ENCODE measurements at regions not wholly inside any gene's neighbourhood (a gene's known extent, or its start where the extent isn't known, plus 50 kb on each side); places are given as distances from the start of the nearest gene placed in this dataset.
"Not testable (repeated sequence)": the region's sequence is repeated elsewhere in the genome, so short reads cannot be mapped to it uniquely, and the experiment has no call there.

DNA sequence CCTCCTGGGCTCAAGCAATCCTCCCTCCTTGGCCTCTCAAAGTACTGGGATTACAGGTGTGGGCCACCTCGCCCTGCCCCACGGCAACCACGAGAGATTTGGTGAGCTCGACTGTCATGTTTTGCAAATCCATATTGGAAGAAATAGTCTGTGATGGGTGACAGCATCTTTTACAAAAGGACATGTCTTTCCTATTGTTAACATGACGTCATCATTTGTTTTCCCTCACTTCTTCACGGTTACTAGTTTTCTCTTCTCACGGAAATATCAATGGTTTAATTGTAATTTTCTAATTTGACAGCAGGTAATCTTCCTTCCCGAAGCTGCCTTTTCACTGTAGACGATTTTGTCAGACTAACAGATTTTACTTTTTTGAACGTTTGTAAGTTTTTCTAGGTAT is 110.8 kb upstream of the GREM2 start:
- no peak for DNase-seq

DNA sequence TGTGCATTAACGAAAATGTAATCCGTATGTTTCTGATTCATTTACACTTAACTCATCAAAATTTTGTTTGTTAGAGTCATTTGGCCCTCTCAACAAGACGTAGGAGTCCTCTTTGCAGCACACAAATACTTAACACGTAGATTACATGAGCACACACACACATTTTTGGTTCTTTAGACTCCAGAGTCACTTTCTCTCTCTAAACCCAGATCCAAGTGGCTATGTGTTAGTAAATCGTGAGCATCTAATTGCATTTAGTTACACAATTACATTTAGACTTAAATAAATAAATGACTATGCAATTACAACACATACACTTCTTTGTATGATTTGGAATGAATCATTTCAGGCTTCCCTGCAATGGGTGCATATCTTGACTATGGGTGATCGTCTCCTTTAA is 109.0 kb upstream of the GREM2 start:
- no peak for DNase-seq

GRCh38 chr1:240719953-240720700 is 108.2 kb upstream of the GREM2 start:
- DNase-seq: no peak

DNA sequence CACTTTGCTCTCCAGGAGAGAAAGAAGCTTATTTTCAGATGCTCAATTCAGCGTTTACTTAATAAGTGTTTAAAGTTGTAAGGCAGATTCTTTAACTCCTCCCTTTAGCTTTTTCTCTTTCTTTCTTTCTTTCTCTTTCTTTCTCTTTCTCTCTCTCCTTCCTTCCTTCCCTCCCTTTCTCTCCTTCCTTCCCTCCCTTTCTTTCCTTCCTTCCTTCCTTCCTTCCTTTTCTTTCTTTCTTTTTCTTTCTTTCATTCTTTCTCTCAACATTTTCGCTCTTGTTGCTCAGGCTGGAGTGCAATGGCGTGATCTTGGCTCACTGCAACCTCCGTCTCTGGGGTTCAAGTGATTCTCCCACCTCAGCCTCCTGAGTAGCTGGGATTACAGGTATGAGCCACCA is 104.6 kb upstream of the GREM2 start:
- not testable (repeated sequence) for DNase-seq

GRCh38 chr1:240714568-240715292 is 102.8 kb upstream of the GREM2 start:
- DNase-seq: no peak

DNA sequence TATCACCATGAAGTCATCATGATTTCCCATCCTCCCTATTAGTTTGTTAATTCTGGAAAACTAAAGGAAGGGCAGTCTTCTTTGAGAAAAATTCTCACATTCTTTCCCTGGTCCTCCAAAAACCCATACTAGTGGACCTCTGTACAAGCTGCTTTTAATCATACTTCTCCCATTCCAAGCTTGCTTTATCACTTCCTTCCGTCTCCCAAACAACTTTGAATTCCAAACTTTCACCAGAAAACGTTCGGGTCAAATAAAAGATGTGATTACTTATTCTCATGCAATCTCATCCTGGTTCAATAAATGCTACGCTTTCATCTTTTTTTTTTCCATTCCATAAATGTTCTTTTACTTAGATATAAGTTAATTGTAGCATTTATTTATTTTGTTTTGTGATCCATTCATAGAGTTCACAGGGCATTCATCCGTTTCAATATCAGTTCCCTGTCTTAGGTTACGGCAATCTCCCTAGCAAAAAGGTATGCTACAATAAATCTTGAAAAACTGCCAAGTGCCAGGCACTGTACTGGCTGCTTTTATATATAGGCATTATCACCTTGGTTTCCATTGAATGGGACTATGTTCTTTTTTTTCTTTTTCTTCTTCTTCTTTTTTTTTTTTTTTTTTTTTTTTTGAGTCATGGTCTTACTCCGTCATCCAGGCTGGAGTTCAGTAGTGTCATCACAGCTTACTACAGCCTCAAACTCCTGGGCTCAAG is 100.2 kb upstream of the GREM2 start:
- no peak for DNase-seq

GRCh38 chr1:240711020-240711419 is 99.1 kb upstream of the GREM2 start:
- no peak for DNase-seq

DNA sequence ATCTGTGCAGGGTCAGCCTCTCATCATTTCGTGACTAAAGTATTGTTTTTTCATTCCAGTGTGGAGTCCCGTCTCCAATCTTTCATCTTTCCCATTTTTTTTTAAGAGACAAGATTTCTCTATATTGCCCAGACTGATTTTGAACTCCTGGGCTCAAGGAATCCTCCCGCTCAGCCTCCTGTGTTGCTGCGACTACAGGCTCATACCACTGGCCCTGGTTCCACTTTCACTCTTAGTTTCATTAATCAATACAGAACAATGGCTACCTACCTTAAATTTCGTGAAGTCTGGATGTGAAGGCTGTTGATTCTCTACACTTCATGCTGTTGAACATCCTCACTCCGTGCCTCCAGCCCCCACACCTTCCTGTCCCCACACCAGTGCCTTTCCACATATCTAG is 97.7 kb upstream of the GREM2 start:
- no peak for DNase-seq

- DNase-seq: no peak
Observed at GRCh38 chr1:240706150-240706935, 94.4 kb upstream of the GREM2 start.

DNA sequence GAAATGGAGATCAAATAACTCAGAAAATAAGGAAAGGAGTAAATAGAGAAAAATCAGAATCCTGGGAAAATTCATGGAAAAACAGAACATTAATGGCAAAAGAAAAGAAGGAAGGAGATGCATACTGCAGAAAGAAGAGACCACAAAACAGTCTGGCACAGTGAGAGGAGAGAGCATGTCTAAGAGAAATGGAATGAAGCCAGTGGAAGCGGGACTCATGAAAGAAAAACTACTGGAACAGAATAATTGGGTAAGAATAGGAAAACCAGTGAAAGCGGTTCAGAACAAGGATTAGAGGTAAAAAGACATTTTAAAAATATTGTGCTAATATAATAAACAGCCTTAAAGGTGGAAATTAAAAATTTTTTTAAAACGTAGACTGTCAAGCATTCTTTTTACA is 93.6 kb upstream of the GREM2 start:
- DNase-seq: no peak

GRCh38 chr1:240701412-240701811 is 89.5 kb upstream of the GREM2 start:
- no peak for DNase-seq

DNA sequence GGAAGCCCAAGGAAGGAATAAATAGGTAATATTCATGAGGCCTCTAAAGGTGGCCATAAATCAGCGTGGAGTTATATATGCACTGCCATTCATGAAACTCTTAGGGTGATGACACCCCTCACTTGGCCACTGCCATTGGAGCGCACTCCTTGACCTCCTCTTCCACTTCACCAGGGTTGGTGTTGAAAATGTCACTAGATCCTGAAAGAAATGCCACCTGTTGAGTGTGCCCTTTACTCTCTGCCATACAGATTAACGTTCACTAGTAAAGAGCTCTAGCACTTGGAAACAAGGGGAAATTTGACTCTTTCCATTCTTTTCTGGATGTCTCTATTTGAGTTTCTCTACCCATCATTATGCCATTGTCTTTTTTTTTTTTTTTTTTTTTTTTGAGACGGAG is 83.5 kb upstream of the GREM2 start:
- DNase-seq: no peak

DNA sequence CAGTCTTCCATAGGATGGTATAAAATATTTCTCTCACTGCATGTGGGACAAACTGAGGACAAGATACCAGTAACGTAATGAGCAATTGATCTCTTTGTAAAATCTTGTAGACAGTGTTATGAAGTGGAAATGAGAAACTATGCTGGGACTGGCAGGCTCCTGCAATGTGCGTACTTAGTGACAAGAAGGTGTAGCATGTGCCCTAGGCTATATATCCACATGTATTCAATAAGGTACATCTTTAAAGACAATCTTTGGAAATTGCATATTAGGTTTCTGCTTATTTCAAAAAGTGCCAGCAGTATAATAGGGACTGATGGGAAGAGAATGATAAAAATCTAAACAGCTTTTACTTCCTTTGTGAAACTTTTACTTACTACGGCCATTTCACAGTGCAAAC is 81.9 kb upstream of the GREM2 start:
- DNase-seq: no peak

DNA sequence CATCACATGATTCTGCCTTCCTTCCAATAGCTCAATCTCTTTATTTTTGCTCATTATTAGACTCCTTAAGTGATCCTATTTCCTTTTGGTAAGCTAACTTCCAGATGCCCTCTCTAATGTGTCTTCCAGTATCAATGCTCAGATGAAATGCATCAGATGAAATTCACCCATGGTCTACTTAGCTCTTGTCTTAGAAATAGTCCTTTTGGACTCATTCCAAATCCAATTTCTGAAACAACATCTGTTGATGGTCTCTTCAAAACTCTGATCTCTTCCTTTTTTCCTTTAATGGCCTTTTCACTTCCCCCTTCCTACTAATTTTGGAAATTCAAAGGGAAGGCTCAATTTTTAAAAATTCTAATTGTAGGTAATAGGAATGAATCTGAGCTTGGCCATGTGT is 81.1 kb upstream of the GREM2 start:
- DNase-seq: no peak

DNA sequence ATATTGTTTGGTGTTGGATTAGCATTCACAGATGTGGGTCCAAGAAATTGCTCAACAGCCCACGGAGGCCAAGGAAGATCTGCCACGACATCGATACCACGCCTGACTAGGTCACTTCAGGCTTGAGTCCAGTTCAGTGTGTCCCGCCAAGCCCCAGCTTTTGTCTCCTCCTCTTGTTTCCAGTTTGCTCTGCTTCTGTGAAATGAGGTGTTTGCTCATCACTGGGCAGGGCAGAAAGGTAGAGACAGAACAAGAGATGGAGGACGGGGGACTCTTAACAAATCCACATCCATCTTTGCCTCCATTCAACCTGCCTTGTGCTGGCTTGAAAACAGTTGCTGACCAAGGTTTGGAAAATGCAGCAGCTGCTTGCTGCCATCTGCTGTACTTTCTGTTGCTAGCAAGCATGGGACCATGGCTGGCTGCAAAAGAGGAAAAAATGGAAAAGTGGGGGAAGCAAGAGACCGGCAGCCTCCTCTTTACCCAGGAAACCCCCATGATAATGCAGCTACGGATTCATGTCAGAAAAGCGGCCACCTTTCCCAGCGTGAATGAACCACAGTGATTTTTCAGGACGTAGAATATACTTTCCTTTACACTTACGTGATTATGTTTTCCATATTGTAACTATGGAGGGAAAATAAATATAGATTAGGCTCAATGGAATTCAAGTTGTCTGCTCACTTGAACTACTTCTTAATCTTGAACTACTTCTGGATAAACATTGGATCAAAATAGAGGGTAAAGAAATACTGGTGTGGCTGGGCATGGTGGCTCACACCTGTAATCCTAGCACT is 80.2 kb upstream of the GREM2 start:
- DNase-seq: peak; percentile 3

DNA sequence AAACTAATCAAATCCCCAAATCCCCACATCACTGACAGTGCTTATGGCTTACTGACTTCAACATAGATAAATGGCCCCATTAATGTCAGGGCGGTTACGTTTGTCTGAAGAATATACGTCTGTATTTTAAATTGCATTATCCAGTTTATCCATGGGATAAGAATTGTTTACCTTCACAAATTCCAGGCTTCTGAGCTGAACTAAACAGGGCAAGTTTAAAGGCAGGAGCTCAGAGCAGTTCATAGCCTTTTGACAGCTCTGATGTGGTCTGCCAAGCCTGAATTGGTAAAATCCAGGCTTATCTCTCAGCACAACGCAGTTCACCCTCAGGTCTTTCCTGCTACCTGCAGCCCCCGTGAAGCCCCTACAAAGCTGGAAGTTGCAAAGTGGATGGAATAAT is 79.5 kb upstream of the GREM2 start:
- DNase-seq: no peak

DNA sequence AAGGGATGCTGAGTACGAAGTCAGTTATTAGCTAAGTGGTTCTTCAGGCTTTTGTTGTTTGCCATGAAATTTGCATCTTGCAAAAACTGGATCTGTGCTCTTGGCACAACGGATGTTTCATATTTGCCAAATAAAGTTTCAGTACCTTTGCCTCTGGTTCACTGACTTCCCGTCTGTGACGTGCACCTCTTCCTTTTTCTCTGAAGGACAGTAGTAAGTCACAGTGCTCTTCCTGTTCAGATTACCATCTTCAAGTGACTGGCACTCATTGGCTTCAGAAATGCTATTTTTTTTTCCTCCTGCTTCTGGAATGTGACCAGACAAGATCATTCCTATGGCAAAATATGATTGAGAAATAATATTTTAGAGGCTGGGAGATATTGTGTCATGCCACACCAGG is 75.9 kb upstream of the GREM2 start:
- peak; percentile 5 for DNase-seq

- DNase-seq: no peak
Observed at GRCh38 chr1:240683576-240683975, 71.6 kb upstream of the GREM2 start.

DNA sequence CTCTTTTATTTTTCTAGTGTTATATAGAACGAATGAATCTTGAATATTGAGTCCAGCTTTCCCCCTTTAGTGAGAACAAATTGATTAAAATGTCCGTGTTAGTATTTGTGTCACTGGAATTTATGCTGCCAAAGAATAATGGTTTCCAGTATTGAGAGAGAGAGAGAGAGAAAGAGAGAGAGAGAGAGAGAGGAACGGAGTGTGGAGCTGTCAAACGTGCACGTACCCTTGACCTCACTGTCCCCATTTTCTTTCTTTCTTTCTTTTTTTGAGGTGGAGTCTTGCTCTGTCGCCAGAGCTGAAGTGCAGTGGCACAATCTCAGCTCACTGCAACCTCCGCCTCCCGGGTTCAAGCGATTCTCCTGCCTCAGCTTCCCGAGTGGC is 70.9 kb upstream of the GREM2 start:
- no peak for DNase-seq

GRCh38 chr1:240682166-240682858 is 70.4 kb upstream of the GREM2 start:
- DNase-seq: no peak

- DNase-seq: no peak
Observed at GRCh38 chr1:240672132-240672811, 60.3 kb upstream of the GREM2 start.
